Vagina (tissue), 2 donors: ENCODE measurements at regions not wholly inside any gene's neighbourhood (a gene's known extent, or its start where the extent isn't known, plus 50 kb on each side); places are given as distances from the start of the nearest gene placed in this dataset.

Source experiments
- DNase-seq, 2 donors: peaks; one replicate each; pipeline ENCODE4 v3.0.0-alpha.2; 2017; ENCODE audit errors: extremely low spot score in 2 of 2
- H3K27ac ChIP-seq: fragments of 200-600 bp; sonication (generic); one replicate; pipeline ENCODE4 v1.5.1; 2019
- H3K27me3 ChIP-seq: fragments of 200-600 bp; sonication (generic); one replicate; pipeline ENCODE4 v1.5.1; 2019
- H3K36me3 ChIP-seq, 2 donors: fragments of 200-600 bp; sonication (generic); one replicate each; pipeline ENCODE4 v1.5.1; 2017 to 2019
- H3K4me1 ChIP-seq: fragments of 200-600 bp; sonication (generic); one replicate; pipeline ENCODE4 v1.5.1; 2019
- H3K4me3 ChIP-seq, 2 donors: fragments of 200-600 bp; sonication (generic); 1 replicate in 1 of 2; 2 replicates in 1 of 2; pipeline ENCODE4 v1.5.1; 2016 to 2019
- H3K9me3 ChIP-seq: fragments of 200-600 bp; sonication (generic); one replicate; pipeline ENCODE4 v1.5.1; 2019
- CTCF ChIP-seq, 3 experiments: fragments of 450-650 bp in 2 of 3; fragments of 200-600 bp in 1 of 3; sonication (generic) in 1 of 3; IDR thresholded peaks; one replicate each; pipeline ENCODE4 v1.5.1; 2017 to 2019; ENCODE audit warnings: antibody characterized with exemption in 3 of 3, mild to moderate bottlenecking in 2 of 3, moderate library complexity in 2 of 3
- POLR2A ChIP-seq, 2 donors: fragments of 450-650 bp; IDR thresholded peaks; one replicate each; pipeline ENCODE4 v1.6.1; 2017; ENCODE audit warnings: antibody characterized with exemption in 2 of 2, mild to moderate bottlenecking in 2 of 2, moderate library complexity in 2 of 2
- POLR2AphosphoS5 ChIP-seq, 2 donors: sonication (generic); formaldehyde crosslinking; IDR thresholded peaks; one replicate each; pipeline ENCODE4 v1.9.0; 2017; ENCODE audit warnings: antibody characterized with exemption in 2 of 2, mild to moderate bottlenecking in 2 of 2, low read depth in 1 of 2; ENCODE audit not compliant: insufficient read depth in 1 of 2
- intact Hi-C: fragments of 100-400 bp; cut with DNase I; formaldehyde crosslinking; loops from one replicate; pipeline ENCODE4 v1.15.1; 2023

GRCh38 chr18:39841482-39842365 lies 2113.3 kb upstream of the PIK3C3 start:
- DNase-seq, result no peak
- Histone ChIP-seq H3K9me3 (no peaks in the 10 kb centered on the region), H3K4me3 (peak overlapping the region; percentile 33 to 49), H3K27me3 (no peaks in the 10 kb centered on the region), H3K27ac (no peak overlapping the region), H3K4me1 (peaks cover 11% of the 10 kb centered on the region), H3K36me3 (no peaks in the 10 kb centered on the region)
- intact Hi-C loops, result no loop called here
- TF ChIP-seq CTCF (IDR thresholded peaks at IDR 0.05) (peak in 2 of 3 experiments; percentile 8 to 43), POLR2A (IDR thresholded peaks at IDR 0.05) (no peak)

- Histone ChIP-seq H3K27me3 (no peaks in the 10 kb centered on the region), H3K36me3 (no peaks in the 10 kb centered on the region), H3K4me3 (peak overlapping the region; percentile 33 to 49), H3K4me1 (peaks cover 11% of the 10 kb centered on the region), H3K9me3 (no peaks in the 10 kb centered on the region), H3K27ac (no peak overlapping the region)
- intact Hi-C loops, result no loop called here
- DNase-seq, result no peak
- TF ChIP-seq CTCF (IDR thresholded peaks at IDR 0.05), result no peak
Observed at GRCh38 chr18:39840856-39841481, 2114.1 kb upstream of the PIK3C3 start.

- no peak overlapping the region for H3K4me3 ChIP-seq
- H3K9me3 ChIP-seq, result no peaks in the 10 kb centered on the region
- no peaks in the 10 kb centered on the region for H3K36me3 ChIP-seq
- no peaks in the 10 kb centered on the region for H3K27me3 ChIP-seq
- H3K27ac ChIP-seq, result no peak overlapping the region
- no peak for TF ChIP-seq POLR2A (IDR thresholded peaks at IDR 0.05)
- TF ChIP-seq POLR2AphosphoS5 (IDR thresholded peaks at IDR 0.05; ENCODE audit: insufficient read depth in 1 of 2, low read depth in 1 of 2), result no peak
- no peak for TF ChIP-seq CTCF (IDR thresholded peaks at IDR 0.05)
- intact Hi-C loops, result no loop called here
- H3K4me1 ChIP-seq, result peaks cover 11% of the 10 kb centered on the region
- DNase-seq, result no peak
Observed at GRCh38 chr18:39840406-39840805, 2114.6 kb upstream of the PIK3C3 start.

- DNase-seq, result no peak
- Histone ChIP-seq H3K36me3 (no peaks in the 10 kb centered on the region), H3K27ac (no peak overlapping the region), H3K4me1 (peaks cover 11% of the 10 kb centered on the region), H3K4me3 (no peak overlapping the region), H3K9me3 (no peaks in the 10 kb centered on the region), H3K27me3 (no peaks in the 10 kb centered on the region)
- intact Hi-C loops, result no loop called here
- TF ChIP-seq POLR2A (IDR thresholded peaks at IDR 0.05) (no peak), POLR2AphosphoS5 (IDR thresholded peaks at IDR 0.05; ENCODE audit: insufficient read depth in 1 of 2, low read depth in 1 of 2) (no peak), CTCF (IDR thresholded peaks at IDR 0.05) (no peak)
Observed at GRCh38 chr18:39839782-39840181, 2115.3 kb upstream of the PIK3C3 start.

- no peak for DNase-seq
- H3K4me1 ChIP-seq, result peaks cover 11% of the 10 kb centered on the region
- H3K27me3 ChIP-seq, result no peaks in the 10 kb centered on the region
- H3K27ac ChIP-seq, result no peak overlapping the region
- H3K9me3 ChIP-seq, result no peaks in the 10 kb centered on the region
- H3K36me3 ChIP-seq, result no peaks in the 10 kb centered on the region
- H3K4me3 ChIP-seq, result no peak overlapping the region
- intact Hi-C loops, result no loop called here
- no peak for TF ChIP-seq CTCF (IDR thresholded peaks at IDR 0.05)
- no peak for TF ChIP-seq POLR2A (IDR thresholded peaks at IDR 0.05)
- TF ChIP-seq POLR2AphosphoS5 (IDR thresholded peaks at IDR 0.05; ENCODE audit: insufficient read depth in 1 of 2, low read depth in 1 of 2), result no peak
Observed at GRCh38 chr18:39838831-39839230, 2116.2 kb upstream of the PIK3C3 start.
